DND-41 (cell line): ENCODE measurements at regions not wholly inside any gene's neighbourhood (a gene's known extent, or its start where the extent isn't known, plus 50 kb on each side); places are given as distances from the start of the nearest gene placed in this dataset.

Experiments used
- ATAC-seq: fragments of 200-7000 bp; cut with Tn5 transposase; 3 replicates; pipeline ENCODE4 v1.9.1; 2021; ENCODE audit warnings: low read depth; ENCODE audit not compliant: insufficient read depth
- DNase-seq: peaks from one replicate; pipeline ENCODE4 v3.0.0-alpha.2; 2020
- H2AFZ ChIP-seq: 2 replicates; pipeline ENCODE4 v1.6.0; 2012; ENCODE audit warnings: low read depth, low read length
- H3K27ac ChIP-seq: 2 replicates; pipeline ENCODE4 v1.5.1; 2012; ENCODE audit warnings: low read length, inconsistent platforms
- H3K27me3 ChIP-seq: fragments of 200-600 bp; sonication (generic); 2 replicates; pipeline ENCODE4 v1.6.0; 2012; ENCODE audit warnings: low read length, mild to moderate bottlenecking, inconsistent platforms; ENCODE audit not compliant: insufficient read depth, poor library complexity
- H3K36me3 ChIP-seq: 2 replicates; pipeline ENCODE4 v1.5.1; 2012; ENCODE audit warnings: low read length, inconsistent platforms; ENCODE audit not compliant: insufficient read depth
- H3K4me1 ChIP-seq: 2 replicates; pipeline ENCODE4 v1.5.1; 2012; ENCODE audit warnings: mild to moderate bottlenecking, low read length; ENCODE audit not compliant: insufficient read depth
- H3K4me2 ChIP-seq: 2 replicates; pipeline ENCODE4 v1.6.0; 2012; ENCODE audit warnings: mild to moderate bottlenecking, moderate library complexity, low read length, inconsistent platforms; ENCODE audit not compliant: insufficient read depth
- H3K4me3 ChIP-seq, 2 experiments: fragments of 200-600 bp in 1 of 2; shearing (Covaris generic) in 1 of 2; 2 replicates each; pipeline ENCODE4 v1.5.1; 2012 to 2016; ENCODE audit warnings: inconsistent platforms in 2 of 2, low read length in 2 of 2, mild to moderate bottlenecking in 2 of 2, low read depth in 1 of 2, moderate library complexity in 1 of 2
- H3K79me2 ChIP-seq: 2 replicates; pipeline ENCODE4 v1.6.0; 2012; ENCODE audit warnings: low read length, inconsistent platforms; ENCODE audit not compliant: insufficient read depth
- H3K9ac ChIP-seq: 2 replicates; pipeline ENCODE4 v1.6.0; 2012; ENCODE audit warnings: low read depth, mild to moderate bottlenecking, inconsistent platforms, low read length, moderate library complexity
- H3K9me3 ChIP-seq: 2 replicates; pipeline ENCODE4 v1.5.1; 2012; ENCODE audit warnings: low read length, moderate library complexity, mild to moderate bottlenecking, inconsistent platforms; ENCODE audit not compliant: insufficient read depth, severe bottlenecking
- H4K20me1 ChIP-seq: 2 replicates; pipeline ENCODE4 v1.6.0; 2012; ENCODE audit warnings: low read length; ENCODE audit not compliant: insufficient read depth
- CTCF ChIP-seq: IDR thresholded peaks from 2 replicates; pipeline ENCODE4 v1.5.1; 2012; ENCODE audit warnings: borderline replicate concordance, low read length, moderate library complexity, mild to moderate bottlenecking; ENCODE audit not compliant: poor library complexity, severe bottlenecking; ENCODE audit errors: extremely low read depth
- EZH2 ChIP-seq: IDR thresholded peaks from 3 replicates; pipeline ENCODE4 v1.6.1; 2012; ENCODE audit warnings: borderline replicate concordance, low read depth, mild to moderate bottlenecking, moderate library complexity, low read length, inconsistent platforms; ENCODE audit not compliant: severe bottlenecking

GRCh38 chr4:147101678-147102077 is 156.0 kb upstream of the TTC29 start:
- no peak overlapping the region for H3K9ac ChIP-seq
- H3K4me1 ChIP-seq = no peaks in the 10 kb centered on the region
- H4K20me1 ChIP-seq = no peaks in the 10 kb centered on the region
- no peaks in the 10 kb centered on the region for H3K9me3 ChIP-seq
- no peak overlapping the region for H3K4me2 ChIP-seq
- H2AFZ ChIP-seq = no peak overlapping the region
- H3K36me3 ChIP-seq = no peaks in the 10 kb centered on the region
- TF ChIP-seq CTCF (no peak), EZH2 (no peak)
- no peaks in the 10 kb centered on the region for H3K79me2 ChIP-seq
- no peak overlapping the region for H3K4me3 ChIP-seq
- no peak overlapping the region for H3K27ac ChIP-seq
- no peak for DNase-seq
- ATAC-seq = no peak
- no peaks in the 10 kb centered on the region for H3K27me3 ChIP-seq

GRCh38 chr4:147102596-147102995 is 156.9 kb upstream of the TTC29 start:
- TF ChIP-seq CTCF = no peak
- TF ChIP-seq EZH2 = no peak
- DNase-seq = no peak

GRCh38 chr4:147103403-147103946 is 157.8 kb upstream of the TTC29 start:
- no peak for DNase-seq
- no peaks in the 10 kb centered on the region for H3K9me3 ChIP-seq
- H2AFZ ChIP-seq = no peak overlapping the region
- no peak for ATAC-seq
- no peaks in the 10 kb centered on the region for H3K79me2 ChIP-seq
- no peak overlapping the region for H3K9ac ChIP-seq
- no peaks in the 10 kb centered on the region for H4K20me1 ChIP-seq
- no peak overlapping the region for H3K4me3 ChIP-seq
- no peaks in the 10 kb centered on the region for H3K27me3 ChIP-seq
- no peaks in the 10 kb centered on the region for H3K4me1 ChIP-seq
- H3K27ac ChIP-seq = no peak overlapping the region
- H3K4me2 ChIP-seq = no peak overlapping the region
- no peaks in the 10 kb centered on the region for H3K36me3 ChIP-seq
- TF ChIP-seq EZH2 (no peak), CTCF (no peak)

More at GRCh38 chr4:147102596-147102995, 156.9 kb upstream of the TTC29 start:
- Histone ChIP-seq H3K27me3 (no peaks in the 10 kb centered on the region), H2AFZ (no peak overlapping the region), H3K79me2 (no peaks in the 10 kb centered on the region), H3K36me3 (no peaks in the 10 kb centered on the region), H3K4me3 (no peak overlapping the region), H3K4me2 (no peak overlapping the region), H3K27ac (no peak overlapping the region), H4K20me1 (no peaks in the 10 kb centered on the region), H3K4me1 (no peaks in the 10 kb centered on the region), H3K9me3 (no peaks in the 10 kb centered on the region), H3K9ac (no peak overlapping the region)
- ATAC-seq = no peak

- Histone ChIP-seq H3K4me1 (no peaks in the 10 kb centered on the region), H3K4me3 (no peak overlapping the region), H2AFZ (no peak overlapping the region), H3K79me2 (no peaks in the 10 kb centered on the region), H3K36me3 (no peaks in the 10 kb centered on the region), H3K27ac (no peak overlapping the region), H3K27me3 (no peaks in the 10 kb centered on the region), H3K4me2 (no peak overlapping the region), H3K9ac (no peak overlapping the region), H3K9me3 (no peaks in the 10 kb centered on the region), H4K20me1 (no peaks in the 10 kb centered on the region)
- TF ChIP-seq EZH2 (no peak), CTCF (no peak)
- ATAC-seq (no peak), DNase-seq (no peak)
Observed at GRCh38 chr4:147104768-147105167, 159.1 kb upstream of the TTC29 start.
